ENCODE measurements at regions not wholly inside any gene's neighbourhood (a gene's known extent, or its start where the extent isn't known, plus 50 kb on each side); places are given as distances from the start of the nearest gene placed in this dataset.

GRCh38 chr12:5371631-5372030, 60.3 kb upstream of the NTF3 start:
- TF ChIP-seq CTCF (IDR thresholded peaks at IDR 0.05) (no peak), POLR2A (IDR thresholded peaks at IDR 0.05) (no peak)

Data from adrenal gland (tissue), 5 donors.